Brain pericyte (primary cell): ENCODE measurements at regions not wholly inside any gene's neighbourhood (a gene's known extent, or its start where the extent isn't known, plus 50 kb on each side); places are given as distances from the start of the nearest gene placed in this dataset.

Experiments used
- DNase-seq: peaks from one replicate; pipeline ENCODE4 v3.0.0-alpha.2; 2012; ENCODE audit warnings: low read depth, low spot score

DNA sequence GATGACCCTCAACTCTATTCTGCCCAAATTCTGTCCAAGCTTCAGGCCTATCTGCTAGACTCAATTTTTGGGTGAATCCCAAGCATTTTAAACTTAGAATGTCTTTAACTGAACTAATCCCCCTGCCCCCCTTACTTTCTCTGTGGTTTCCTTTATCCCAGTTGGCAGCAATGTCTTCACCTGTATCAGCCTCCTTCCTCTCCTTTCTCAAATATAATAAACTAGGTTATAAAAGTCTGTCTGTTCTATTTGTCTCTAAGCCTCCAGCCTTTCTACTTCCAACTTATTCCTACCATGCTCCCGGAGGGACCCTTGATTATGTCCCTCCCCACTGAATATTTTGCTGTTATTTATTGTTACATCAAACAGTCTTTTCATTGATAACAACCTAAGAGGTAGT, 375.5 kb upstream of the TRIB2 start:
- DNase-seq, result no peak

DNA sequence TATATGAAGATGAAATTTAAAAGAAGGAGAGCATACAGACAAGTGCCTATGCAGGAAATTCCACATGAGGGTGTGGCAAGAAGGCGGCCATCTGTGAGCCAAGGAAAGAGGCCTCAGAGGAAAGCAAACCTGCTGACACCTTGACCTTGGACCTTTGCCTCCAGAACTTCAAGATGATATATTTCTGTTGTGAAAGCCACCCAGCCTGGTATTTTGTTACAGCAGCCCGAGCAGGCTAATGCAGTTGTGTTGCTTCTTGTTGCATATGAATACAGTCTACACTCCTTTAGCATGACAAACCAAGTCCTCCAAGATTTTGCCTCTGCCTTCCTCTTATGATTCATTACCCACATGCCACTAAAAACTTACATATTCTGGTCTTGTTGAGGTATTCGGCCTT, 374.8 kb upstream of the TRIB2 start:
- no peak for DNase-seq

- no peak for DNase-seq
These were observed 373.6 kb upstream of the TRIB2 start for GRCh38 chr2:12343141-12343540.

DNA sequence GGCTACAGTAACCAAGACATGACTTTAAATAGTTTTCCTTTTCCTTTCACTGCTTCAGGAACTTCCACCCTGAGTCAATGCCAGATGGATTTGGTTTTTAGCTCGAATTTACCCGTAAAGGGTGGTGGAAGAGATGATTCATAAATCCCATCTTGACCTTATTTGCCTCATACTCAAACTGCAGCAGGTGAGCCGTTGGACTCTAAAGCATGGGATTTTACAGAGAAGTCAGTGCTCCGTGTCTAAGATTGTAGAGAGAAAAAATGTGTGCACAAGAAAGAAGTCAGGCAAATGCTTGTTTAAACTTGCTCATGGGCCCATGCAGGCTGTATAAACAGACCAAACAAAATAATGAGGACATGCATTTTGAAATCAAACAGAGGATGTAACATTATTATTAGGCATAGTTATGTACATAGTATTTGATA, 369.7 kb upstream of the TRIB2 start:
- no peak for DNase-seq

- DNase-seq, result no peak
These were observed 368.5 kb upstream of the TRIB2 start for GRCh38 chr2:12348216-12348615.

DNA sequence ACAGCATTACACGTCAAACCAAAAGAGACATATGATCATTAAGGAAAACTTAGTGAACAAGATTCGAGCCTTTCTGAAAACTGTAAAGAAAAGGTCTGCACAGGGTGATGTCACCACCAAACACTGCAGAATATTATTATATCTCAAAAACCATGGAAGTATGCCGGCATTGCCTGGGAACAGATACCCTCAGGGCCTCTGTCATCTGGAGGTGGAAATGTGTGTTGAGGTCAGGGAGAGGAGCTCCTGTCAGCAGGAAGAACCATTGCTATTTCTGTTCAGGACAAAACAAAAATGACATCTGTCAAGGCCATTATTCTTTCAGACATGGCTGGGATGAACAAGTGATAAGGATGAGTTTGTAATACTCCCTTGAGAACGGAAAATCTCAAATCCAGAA, 365.9 kb upstream of the TRIB2 start:
- no peak for DNase-seq

DNA sequence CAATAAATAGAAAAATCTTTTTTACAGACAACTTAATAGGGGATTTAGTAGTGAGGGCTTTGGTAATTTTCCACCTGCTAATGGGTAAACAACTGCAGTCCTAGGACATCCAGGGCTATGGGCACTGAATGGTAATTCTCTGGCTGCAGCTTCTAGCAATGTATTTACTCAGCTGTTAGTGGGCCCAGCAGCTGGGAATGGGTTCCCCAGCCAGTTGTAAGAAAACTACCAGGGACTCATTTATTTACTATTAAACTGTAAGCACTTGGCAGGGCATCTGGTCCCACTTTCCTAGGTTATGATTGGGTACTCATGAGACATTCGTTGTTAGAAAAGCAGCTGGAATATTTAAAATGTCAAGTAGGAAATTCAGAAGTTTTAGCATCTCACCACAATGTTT, 363.8 kb upstream of the TRIB2 start:
- peak; percentile 58 for DNase-seq

GRCh38 chr2:12361506-12361905, 355.2 kb upstream of the TRIB2 start:
- DNase-seq, result no peak

DNA sequence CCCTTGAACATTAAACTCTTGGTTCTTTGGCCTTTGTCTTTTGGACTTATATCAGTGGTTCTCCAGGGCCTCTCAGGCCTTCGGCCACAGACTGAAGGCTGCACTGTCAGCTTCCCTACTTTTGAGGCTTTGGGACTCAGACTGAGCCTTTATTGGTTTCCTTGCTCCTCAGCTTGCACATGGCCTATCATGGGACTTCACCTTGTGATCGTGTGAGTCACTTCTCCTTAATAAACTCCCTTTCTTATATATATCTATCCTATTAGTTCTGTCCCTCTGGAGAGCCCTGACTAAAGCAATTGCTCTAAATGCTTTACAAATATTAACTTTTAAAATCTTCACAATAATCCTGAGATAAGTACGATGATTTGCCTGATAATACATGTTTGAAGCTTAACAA, 353.6 kb upstream of the TRIB2 start:
- no peak for DNase-seq

DNA sequence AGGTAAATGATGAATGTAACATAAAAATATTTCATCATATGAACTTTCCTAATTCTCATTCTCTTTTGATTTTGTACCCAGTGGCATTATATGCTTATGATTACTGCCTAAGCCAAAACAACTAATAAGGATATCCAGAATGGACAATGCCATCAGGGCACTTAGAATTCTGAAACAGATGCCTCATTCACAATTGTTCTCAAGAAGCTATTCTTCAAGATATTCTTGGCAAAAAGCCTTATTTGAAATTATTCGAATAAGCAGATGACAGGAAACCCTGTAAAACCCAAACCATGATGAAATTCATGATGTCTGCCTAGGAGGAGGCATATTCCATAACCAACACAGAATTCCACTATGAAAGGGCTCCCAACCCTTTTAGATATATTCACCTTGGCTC, 353.2 kb upstream of the TRIB2 start:
- DNase-seq, result no peak

DNA sequence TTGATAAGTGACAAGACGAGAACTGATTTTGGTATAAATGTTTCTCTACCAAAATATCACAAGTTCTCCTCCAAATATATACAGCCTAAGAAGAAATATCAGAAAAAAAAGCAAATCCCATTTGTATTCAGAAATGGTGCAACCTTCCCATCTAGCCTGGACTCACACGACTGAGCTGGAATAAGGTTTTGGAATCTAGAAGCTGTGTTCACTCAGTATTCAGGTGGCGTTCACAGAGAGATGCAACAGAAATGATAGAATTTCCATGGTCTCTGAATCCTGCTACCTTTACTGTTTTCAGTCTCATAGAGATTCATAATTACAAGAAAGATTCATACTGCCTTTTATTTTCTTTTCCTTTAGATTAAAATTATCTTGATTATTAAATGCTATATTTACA, 347.2 kb upstream of the TRIB2 start:
- no peak for DNase-seq

- no peak for DNase-seq
These were observed 340.7 kb upstream of the TRIB2 start for GRCh38 chr2:12376025-12376424.

GRCh38 chr2:12379143-12379542, 337.6 kb upstream of the TRIB2 start:
- DNase-seq, result no peak

DNA sequence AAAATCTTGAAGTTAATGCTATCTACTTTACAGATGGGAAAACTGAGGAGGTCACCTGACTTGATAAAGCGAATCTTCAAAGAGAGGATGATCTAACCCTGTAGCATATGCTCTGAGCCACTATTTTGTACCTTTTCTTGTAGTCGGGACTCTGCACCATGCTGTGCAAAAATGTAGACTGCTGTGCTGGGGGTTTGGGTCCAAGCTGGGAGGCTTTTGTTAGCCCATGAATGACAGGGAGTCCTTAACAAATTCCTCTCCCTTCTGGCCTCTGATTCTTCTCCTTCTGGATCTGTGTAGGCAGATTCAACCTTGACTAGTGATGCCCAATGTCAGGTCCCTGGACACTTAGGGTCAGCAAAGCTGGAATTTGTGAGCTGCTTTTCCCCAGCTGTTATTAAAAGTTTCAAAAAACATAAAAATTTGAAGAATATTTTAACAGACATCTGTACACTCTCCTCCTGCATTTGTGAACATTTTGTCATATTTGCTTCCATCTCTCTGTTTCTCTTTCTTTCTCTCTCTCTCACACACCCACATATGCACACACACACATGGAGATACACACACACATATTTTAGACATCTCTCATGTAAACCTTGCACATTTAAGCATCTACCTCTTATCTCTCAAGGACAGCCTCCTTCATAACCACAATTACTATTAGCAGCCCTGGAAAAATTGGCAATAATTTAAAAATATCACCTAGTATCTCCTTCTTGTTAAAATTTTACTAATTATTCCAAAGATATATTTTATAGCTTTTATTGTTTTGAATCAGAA, 335.0 kb upstream of the TRIB2 start:
- no peak for DNase-seq

- DNase-seq, result no peak
These were observed 334.4 kb upstream of the TRIB2 start for GRCh38 chr2:12382366-12382765.

DNA sequence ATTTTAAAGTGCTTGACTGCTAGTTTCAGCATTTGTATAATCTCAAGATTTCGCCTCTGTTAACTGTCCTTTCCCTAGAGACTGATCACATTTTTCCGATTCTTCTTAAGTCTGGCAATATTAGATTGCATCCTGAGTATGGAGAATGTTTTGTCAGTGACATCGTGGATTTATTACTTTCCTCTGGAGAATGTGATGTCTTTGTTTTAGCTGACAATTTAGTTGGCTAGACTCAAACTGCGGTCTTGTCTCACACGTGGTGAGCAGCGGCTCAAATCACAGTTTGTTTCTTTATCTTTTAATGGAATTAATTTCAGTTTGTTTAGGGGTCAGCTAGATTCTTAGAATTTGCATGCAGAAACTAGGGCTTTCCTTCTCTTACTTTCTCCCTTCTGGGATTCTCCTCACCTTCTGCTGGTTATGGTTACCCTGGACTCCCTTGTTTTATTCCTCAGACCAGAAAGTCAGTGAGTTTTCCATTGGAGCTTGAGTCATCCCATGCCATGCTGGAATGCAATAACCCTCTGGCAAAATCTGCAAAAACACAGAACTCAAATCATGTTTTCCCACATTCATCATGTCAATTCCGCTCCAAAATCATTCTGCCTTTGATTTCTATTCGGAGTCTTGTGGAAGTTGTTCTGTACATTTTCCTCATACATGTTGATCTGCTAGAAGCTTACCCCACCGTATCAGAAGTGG, 327.2 kb upstream of the TRIB2 start:
- DNase-seq, result no peak

GRCh38 chr2:12391116-12391515, 325.6 kb upstream of the TRIB2 start:
- DNase-seq, result no peak

- DNase-seq, result no peak
These were observed 320.0 kb upstream of the TRIB2 start for GRCh38 chr2:12396699-12397098.

GRCh38 chr2:12397854-12398253, 318.9 kb upstream of the TRIB2 start:
- DNase-seq, result no peak

DNA sequence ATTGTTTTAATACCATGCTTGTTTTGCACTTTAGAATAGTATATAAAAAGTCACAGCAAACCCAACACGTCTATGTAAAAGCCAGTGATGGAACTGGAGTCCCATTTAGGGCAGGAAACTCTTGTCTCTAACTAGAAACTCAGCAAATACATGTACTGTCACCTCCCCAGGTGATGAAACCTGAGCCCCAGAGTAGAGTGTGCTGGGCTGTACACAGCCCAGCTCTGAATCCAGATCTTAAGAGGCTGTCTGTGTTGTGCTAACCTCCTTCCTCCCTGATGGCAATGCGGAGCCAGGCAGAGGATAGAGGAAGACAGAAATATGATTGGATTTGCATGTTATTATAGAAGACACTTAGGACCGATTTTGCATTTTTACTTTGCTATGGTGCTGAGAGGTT, 317.5 kb upstream of the TRIB2 start:
- DNase-seq, result no peak

GRCh38 chr2:12400543-12400942, 316.2 kb upstream of the TRIB2 start:
- DNase-seq, result no peak

DNA sequence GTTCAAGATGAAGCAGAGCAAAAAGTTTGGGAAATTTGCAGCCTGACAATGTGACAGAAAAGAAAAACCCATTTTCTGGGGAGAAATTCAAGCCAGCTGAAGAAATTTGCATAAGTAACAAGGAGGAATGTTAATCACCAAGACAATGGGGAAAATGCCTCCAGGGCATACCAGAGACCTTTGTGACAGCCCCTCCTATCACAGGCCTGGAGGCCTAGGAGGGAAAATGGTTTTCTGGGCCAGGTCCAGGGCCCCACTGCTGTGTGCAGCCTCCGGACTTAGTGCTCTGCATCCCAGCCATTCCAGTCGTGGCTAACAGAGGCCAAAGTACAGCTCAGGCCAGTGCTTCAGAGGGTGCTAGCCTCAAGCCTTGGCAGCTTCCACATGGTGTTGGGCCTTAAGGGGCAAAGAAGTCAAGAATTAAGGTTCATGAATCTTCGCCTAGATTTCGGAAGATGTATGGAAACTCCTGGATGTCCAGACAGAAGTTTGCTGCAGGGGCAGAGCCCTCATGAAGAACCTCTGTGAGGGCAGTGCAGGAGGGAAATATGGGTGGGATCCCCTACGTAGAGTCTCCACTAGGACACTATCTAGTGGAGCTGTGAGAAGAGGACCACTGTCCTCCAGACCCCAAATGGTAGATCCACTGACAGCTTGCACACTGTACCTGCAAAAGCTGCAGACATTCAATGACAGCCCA, 314.1 kb upstream of the TRIB2 start:
- no peak for DNase-seq

- no peak for DNase-seq
These were observed 312.2 kb upstream of the TRIB2 start for GRCh38 chr2:12404497-12404896.
